A549 (cell line): ENCODE measurements at regions not wholly inside any gene's neighbourhood (a gene's known extent, or its start where the extent isn't known, plus 50 kb on each side); places are given as distances from the start of the nearest gene placed in this dataset.

ENCODE experiments used
- ATAC-seq, 2 experiments: fragments of 200-7000 bp in 1 of 2; fragments of >200 bp in 1 of 2; cut with Nextera tagmentation in 1 of 2; cut with Tn5 transposase in 1 of 2; 3 replicates each; pipeline versions ENCODE4 v1.8.0 to v1.9.1; 2018 to 2020; ENCODE audit warnings: mild to moderate bottlenecking in 1 of 2, moderate library complexity in 1 of 2
- CTCF ChIA-PET: fragments of 300-600 bp; sonication (Branson Sonifier 250); formaldehyde crosslinking; extraction: SDS; loops from one replicate; lab custom pipeline; 2021; ENCODE audit warnings: antibody characterized with exemption, inconsistent platforms; lab: Yijun Ruan, JAX
- POLR2A ChIA-PET: fragments of 350-600 bp; formaldehyde crosslinking; extraction: SDS; loops from one replicate; lab custom pipeline; 2021; ENCODE audit warnings: antibody characterized with exemption, inconsistent platforms; lab: Yijun Ruan, JAX
- DNase-seq, 2 experiments: peaks; one replicate each; pipeline versions ENCODE4 v3.0.0 to v3.0.0-alpha.2; 2011 to 2016; ENCODE audit warnings: low read depth in 1 of 2, low spot score in 1 of 2
- FAIRE-seq: peaks from 2 replicates; lab custom pipeline; 2011; peaks lifted over from hg19 to GRCh38; lab: Jason Lieb, UNC
- H3K27ac ChIP-seq, 2 experiments: fragments of >200 bp; sonication (Bioruptor Twin); formaldehyde crosslinking; 3 replicates each; pipeline ENCODE4 v1.5.1; 2016 to 2017
- H3K4me1 ChIP-seq: fragments of >200 bp; sonication (Bioruptor Twin); formaldehyde crosslinking; 3 replicates; pipeline ENCODE4 v1.6.1; 2016
- H3K4me2 ChIP-seq: fragments of >200 bp; sonication (Bioruptor Twin); formaldehyde crosslinking; 3 replicates; pipeline ENCODE4 v1.6.1; 2016
- H3K4me3 ChIP-seq: fragments of >200 bp; sonication (Bioruptor Twin); formaldehyde crosslinking; 3 replicates; pipeline ENCODE4 v1.5.1; 2016
- H3K9me3 ChIP-seq: fragments of >200 bp; sonication (Bioruptor Twin); formaldehyde crosslinking; 3 replicates; pipeline ENCODE4 v1.6.1; 2016
- ATOH8 ChIP-seq: fragments of 250-450 bp; sonication (Bioruptor Pico); IDR thresholded peaks from 2 replicates; pipeline ENCODE4 v1.5.0; 2020; ENCODE audit warnings: low read depth, mild to moderate bottlenecking, moderate library complexity
- BHLHE40 ChIP-seq: IDR thresholded peaks from 2 replicates; pipeline ENCODE4 v1.6.1; 2012; ENCODE audit warnings: low read depth, low read length, inconsistent platforms
- CHD4 ChIP-seq: fragments of 200-600 bp; sonication (generic); IDR thresholded peaks from 2 replicates; pipeline ENCODE4 v1.6.1; 2016; ENCODE audit warnings: antibody characterized with exemption, mild to moderate bottlenecking, borderline replicate concordance
- E2F6 ChIP-seq: IDR thresholded peaks from 2 replicates; pipeline ENCODE4 v1.6.1; 2012; ENCODE audit warnings: low read depth, borderline replicate concordance
- EHMT2 ChIP-seq: fragments of 200-600 bp; sonication (generic); IDR thresholded peaks from 2 replicates; pipeline ENCODE4 v1.6.1; 2016; ENCODE audit warnings: antibody characterized with exemption, low read depth, mild to moderate bottlenecking, moderate library complexity
- FOXS1 ChIP-seq: fragments of 250-450 bp; sonication (Bioruptor Pico); IDR thresholded peaks from 2 replicates; pipeline ENCODE4 v1.5.0; 2020; ENCODE audit warnings: mild to moderate bottlenecking, moderate library complexity
- HES2 ChIP-seq: fragments of >200 bp; sonication (Bioruptor Twin); formaldehyde crosslinking; IDR thresholded peaks from 2 replicates; pipeline ENCODE4 v1.6.1; 2016
- HMGXB4 ChIP-seq: fragments of 250-450 bp; sonication (Bioruptor Pico); IDR thresholded peaks from 2 replicates; pipeline ENCODE4 v1.5.0; 2021; ENCODE audit warnings: mild to moderate bottlenecking, moderate library complexity, borderline replicate concordance
- JUN ChIP-seq, 2 experiments: fragments of >200 bp; sonication (Bioruptor Twin); formaldehyde crosslinking; IDR thresholded peaks; 2 replicates in 1 of 2; 3 replicates in 1 of 2; pipeline ENCODE4 v1.6.1; 2016 to 2017
- JUNB ChIP-seq: fragments of >200 bp; sonication (Bioruptor Twin); formaldehyde crosslinking; IDR thresholded peaks from 2 replicates; pipeline ENCODE4 v1.6.1; 2016
- KDM5A ChIP-seq: fragments of 200-600 bp; sonication (generic); IDR thresholded peaks from 2 replicates; pipeline ENCODE4 v1.6.1; 2016; ENCODE audit warnings: antibody characterized with exemption, mild to moderate bottlenecking
- MAFK ChIP-seq: fragments of 450-650 bp; IDR thresholded peaks from 2 replicates; pipeline ENCODE4 v1.6.1; 2014; ENCODE audit not compliant: partially characterized antibody
- MYC ChIP-seq: IDR thresholded peaks from 2 replicates; pipeline ENCODE4 v1.6.1; 2012; ENCODE audit warnings: mild to moderate bottlenecking, inconsistent platforms, low read length, improper control_type of control experiment, borderline replicate concordance
- NFE2L2 ChIP-seq: fragments of 150-350 bp; conservative IDR thresholded peaks from 2 replicates; pipeline ENCODE4 v1.6.1; 2014; ENCODE audit warnings: low read length
- NPAS2 ChIP-seq: fragments of 250-450 bp; sonication (Bioruptor Pico); IDR thresholded peaks from 2 replicates; pipeline ENCODE4 v1.8.0; 2022; ENCODE audit warnings: mild to moderate bottlenecking, moderate library complexity, borderline replicate concordance
- RAD21 ChIP-seq, 2 experiments: fragments of >200 bp in 1 of 2; sonication (Bioruptor Twin) in 1 of 2; formaldehyde crosslinking in 1 of 2; IDR thresholded peaks in 1 of 2; conservative IDR thresholded peaks in 1 of 2; 2 replicates in 1 of 2; 3 replicates in 1 of 2; pipeline ENCODE4 v1.6.1; 2012 to 2018; ENCODE audit warnings: inconsistent platforms in 1 of 2
- RCOR1 ChIP-seq: fragments of 150-350 bp; IDR thresholded peaks from 2 replicates; pipeline ENCODE4 v1.6.1; 2014; ENCODE audit warnings: antibody characterized with exemption, low read length, low read depth
- RNF2 ChIP-seq: fragments of 200-600 bp; sonication (generic); IDR thresholded peaks from 2 replicates; pipeline ENCODE4 v1.6.1; 2016; ENCODE audit warnings: low read depth, mild to moderate bottlenecking, antibody characterized with exemption, moderate library complexity, borderline replicate concordance
- ZFP36 ChIP-seq: fragments of 450-650 bp; IDR thresholded peaks from 2 replicates; pipeline ENCODE4 v1.6.1; 2014; ENCODE audit warnings: borderline replicate concordance; ENCODE audit not compliant: partially characterized antibody
- WGBS: methylation state at CpG from one replicate; pipeline ENCODE4 v1.1.6; 2017; ENCODE audit errors: missing lambda C conversion rate; 5-methylcytosine and 5-hydroxymethylcytosine counted together

- POLR2A ChIA-PET = no interaction called here
- TF ChIP-seq RNF2 (no peak), RAD21 (conservative IDR thresholded peaks at IDR 0.05 in 1 of 2, IDR thresholded peaks at IDR 0.05 in 1 of 2) (no peak)
- ATAC-seq (no peak), FAIRE-seq (no peak), DNase-seq (no peak)
- no peak overlapping the region for H3K27ac ChIP-seq
- H3K4me1 ChIP-seq = no peaks in the 10 kb centered on the region
- no peak overlapping the region for H3K4me2 ChIP-seq
- no peak overlapping the region for H3K4me3 ChIP-seq
- CTCF ChIA-PET = no interaction called here
- no peaks in the 10 kb centered on the region for H3K9me3 ChIP-seq
Measured at GRCh38 chr5:50898966-50899365, 232.5 kb downstream of the PARP8 start.

- Histone ChIP-seq H3K4me1 (no peaks in the 10 kb centered on the region), H3K4me3 (no peak overlapping the region), H3K27ac (no peak overlapping the region), H3K4me2 (no peak overlapping the region), H3K9me3 (no peaks in the 10 kb centered on the region)
- WGBS = 24% methylated on average over 3 of the region's 3 CpGs
- FAIRE-seq = no peak
- ATAC-seq = no peak
- CTCF ChIA-PET = no interaction called here
- POLR2A ChIA-PET = no interaction called here
- TF ChIP-seq MAFK (peak; percentile 98), KDM5A (no peak), NFE2L2 (peak; percentile 72)
- DNase-seq = no peak
Measured at GRCh38 chr5:50900952-50901510, 234.6 kb downstream of the PARP8 start.

- WGBS = 0% methylated on average over 2 of the region's 2 CpGs
- ATAC-seq (no peak), DNase-seq (no peak), FAIRE-seq (no peak)
- H3K9me3 ChIP-seq = no peaks in the 10 kb centered on the region
- H3K27ac ChIP-seq = no peak overlapping the region
- H3K4me1 ChIP-seq = no peaks in the 10 kb centered on the region
- POLR2A ChIA-PET = no interaction called here
- no peak overlapping the region for H3K4me2 ChIP-seq
- TF ChIP-seq RCOR1 (no peak), HMGXB4 (no peak), KDM5A (no peak), MYC (no peak), RAD21 (conservative IDR thresholded peaks at IDR 0.05 in 1 of 2, IDR thresholded peaks at IDR 0.05 in 1 of 2) (no peak), EHMT2 (no peak), HES2 (no peak), JUN (IDR thresholded peaks at IDR 0.05) (no peak), E2F6 (no peak), CHD4 (no peak), FOXS1 (CRISPR knock-in tag) (no peak), ZFP36 (no peak), ATOH8 (CRISPR knock-in tag) (no peak), BHLHE40 (no peak), NPAS2 (CRISPR knock-in tag) (no peak), JUNB (no peak)
- CTCF ChIA-PET = no interaction called here
- no peak overlapping the region for H3K4me3 ChIP-seq
Measured at GRCh38 chr5:50903651-50904050, 237.2 kb downstream of the PARP8 start.
